VCaP (cell line): ENCODE measurements at regions not wholly inside any gene's neighbourhood (a gene's known extent, or its start where the extent isn't known, plus 50 kb on each side); places are given as distances from the start of the nearest gene placed in this dataset.

Experiments used
- H3K27ac ChIP-seq: fragments of 450-650 bp; 2 replicates; pipeline ENCODE4 v1.5.1; 2017
- TF ChIP-seq, protein P1 (sequence below): fragments of 450-650 bp; conservative IDR thresholded peaks from 2 replicates; pipeline ENCODE4 v1.5.1; 2017; ENCODE audit warnings: mild to moderate bottlenecking, moderate library complexity

GRCh38 chr1:168906367-168906766 is 177.4 kb upstream of the DPT start:
- H3K27ac ChIP-seq, result peak overlapping the region; percentile 84
- TF ChIP-seq, protein P1, sequence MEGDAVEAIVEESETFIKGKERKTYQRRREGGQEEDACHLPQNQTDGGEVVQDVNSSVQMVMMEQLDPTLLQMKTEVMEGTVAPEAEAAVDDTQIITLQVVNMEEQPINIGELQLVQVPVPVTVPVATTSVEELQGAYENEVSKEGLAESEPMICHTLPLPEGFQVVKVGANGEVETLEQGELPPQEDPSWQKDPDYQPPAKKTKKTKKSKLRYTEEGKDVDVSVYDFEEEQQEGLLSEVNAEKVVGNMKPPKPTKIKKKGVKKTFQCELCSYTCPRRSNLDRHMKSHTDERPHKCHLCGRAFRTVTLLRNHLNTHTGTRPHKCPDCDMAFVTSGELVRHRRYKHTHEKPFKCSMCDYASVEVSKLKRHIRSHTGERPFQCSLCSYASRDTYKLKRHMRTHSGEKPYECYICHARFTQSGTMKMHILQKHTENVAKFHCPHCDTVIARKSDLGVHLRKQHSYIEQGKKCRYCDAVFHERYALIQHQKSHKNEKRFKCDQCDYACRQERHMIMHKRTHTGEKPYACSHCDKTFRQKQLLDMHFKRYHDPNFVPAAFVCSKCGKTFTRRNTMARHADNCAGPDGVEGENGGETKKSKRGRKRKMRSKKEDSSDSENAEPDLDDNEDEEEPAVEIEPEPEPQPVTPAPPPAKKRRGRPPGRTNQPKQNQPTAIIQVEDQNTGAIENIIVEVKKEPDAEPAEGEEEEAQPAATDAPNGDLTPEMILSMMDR, result no peak

DNA sequence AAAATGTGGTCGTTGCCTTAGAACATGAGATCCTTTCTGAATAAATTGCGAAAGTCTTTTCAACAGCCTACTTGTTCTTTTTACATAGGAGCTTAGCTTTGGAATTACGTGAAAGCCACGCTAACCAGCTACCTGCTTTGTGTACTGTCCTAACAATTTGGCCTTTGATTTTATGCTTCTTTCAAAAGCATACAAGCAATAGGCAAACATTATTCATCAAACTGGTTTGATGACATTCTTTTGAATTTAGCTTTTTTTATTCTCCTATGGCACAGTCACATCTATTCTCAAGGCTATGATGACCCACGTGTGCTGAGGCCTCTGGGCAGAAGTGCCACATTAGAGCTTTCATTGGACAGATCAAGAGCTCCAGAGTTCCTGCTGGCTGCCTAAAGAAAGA is 178.0 kb upstream of the DPT start:
- TF ChIP-seq, protein P1, result no peak
- peak overlapping the region; percentile 84 for H3K27ac ChIP-seq

DNA sequence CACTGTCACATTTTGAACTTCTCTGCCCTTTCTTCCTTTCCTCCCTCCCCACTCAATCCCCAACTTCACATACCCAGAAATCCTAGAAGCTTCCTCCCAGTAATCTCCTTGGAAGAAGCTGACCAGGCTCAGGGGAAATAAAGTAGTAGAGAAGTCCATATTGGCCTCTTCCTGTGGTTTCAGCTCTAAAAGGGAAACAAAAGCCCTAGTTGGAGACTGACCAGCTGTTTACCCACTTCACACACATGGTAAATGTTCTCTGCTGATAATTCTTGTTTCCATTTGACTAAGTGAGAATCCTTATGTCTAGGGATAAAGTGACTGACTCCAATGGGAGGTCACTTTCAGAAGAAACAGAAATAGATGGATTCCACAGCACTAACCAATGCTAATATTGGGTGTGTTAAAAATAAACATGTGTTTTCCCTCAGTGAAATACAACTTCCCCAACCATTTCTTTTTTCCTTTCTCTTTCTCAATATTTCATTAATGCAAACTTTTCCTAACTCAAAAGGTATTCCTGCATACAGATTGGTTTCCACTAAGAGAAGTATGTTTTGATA is 178.9 kb upstream of the DPT start:
- H3K27ac ChIP-seq, result peak overlapping the region; percentile 84
- TF ChIP-seq, protein P1, result no peak

DNA sequence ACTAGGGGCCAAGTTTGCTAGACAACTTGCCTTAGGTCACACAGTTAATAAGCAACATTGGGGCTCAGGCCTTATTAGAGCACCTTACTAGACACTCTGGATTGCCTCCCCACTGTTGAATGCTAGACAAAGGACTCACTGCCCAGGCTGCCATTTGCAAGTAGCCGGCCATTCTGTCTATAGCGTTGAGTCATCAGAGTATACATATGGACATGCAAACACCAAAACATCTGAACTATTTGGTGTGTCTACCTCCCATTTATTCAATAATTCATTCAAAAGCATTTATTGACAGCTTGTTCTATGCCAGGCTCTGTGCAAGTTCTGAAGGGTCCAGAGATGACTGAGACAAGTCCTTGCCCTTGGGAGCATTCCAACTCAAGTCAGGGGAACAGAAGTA is 181.4 kb upstream of the DPT start:
- TF ChIP-seq, protein P1, result no peak
- no peak overlapping the region for H3K27ac ChIP-seq

DNA sequence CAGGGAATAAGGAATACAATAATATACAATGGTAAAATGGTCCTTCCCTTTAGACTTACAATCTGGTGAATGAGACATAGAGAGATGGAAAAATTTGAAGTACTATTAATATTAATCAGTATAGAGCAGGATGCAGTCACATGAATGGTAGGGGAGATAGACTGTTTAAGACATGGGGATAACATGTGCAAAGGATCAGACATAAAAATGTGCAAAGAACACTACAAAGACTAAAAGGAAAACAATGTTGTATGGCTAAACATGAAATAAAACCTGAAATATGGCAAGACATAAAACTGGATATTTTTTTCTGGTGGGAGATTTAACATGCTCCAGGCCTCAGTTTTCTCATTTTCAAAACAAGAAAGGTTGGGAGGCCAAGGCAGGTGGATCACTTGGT is 182.4 kb upstream of the DPT start:
- TF ChIP-seq, protein P1, result no peak
- H3K27ac ChIP-seq, result no peak overlapping the region

- TF ChIP-seq, protein P1, result no peak
Observed at GRCh38 chr1:168913711-168914463, 184.9 kb upstream of the DPT start.

GRCh38 chr1:168917309-168917708 is 188.3 kb upstream of the DPT start:
- TF ChIP-seq, protein P1, result no peak
- no peak overlapping the region for H3K27ac ChIP-seq

More at GRCh38 chr1:168913711-168914463, 184.9 kb upstream of the DPT start:
- peak overlapping the region; percentile 48 for H3K27ac ChIP-seq
